H9 (cell line): ENCODE measurements at regions not wholly inside any gene's neighbourhood (a gene's known extent, or its start where the extent isn't known, plus 50 kb on each side); places are given as distances from the start of the nearest gene placed in this dataset.

Experiments used
- DNase-seq: peaks from one replicate; pipeline ENCODE4 v3.0.0-alpha.2; 2017
- H2AFZ ChIP-seq: one replicate; pipeline ENCODE4 v1.6.1; 2013; ENCODE audit warnings: mild to moderate bottlenecking, low read length, control low read depth, moderate library complexity
- H2AK5ac ChIP-seq: 2 replicates; pipeline ENCODE4 v1.6.1; 2013; ENCODE audit warnings: low read length, control low read depth, mixed read lengths; ENCODE audit not compliant: insufficient read length
- H2BK120ac ChIP-seq: one replicate; pipeline ENCODE4 v1.6.1; 2013; ENCODE audit warnings: low read depth, mild to moderate bottlenecking, low read length, control low read depth, inconsistent platforms; ENCODE audit not compliant: poor library complexity, severe bottlenecking
- H2BK12ac ChIP-seq: 2 replicates; pipeline ENCODE4 v1.6.1; 2013; ENCODE audit warnings: low read length, control low read depth, mixed read lengths, low read depth; ENCODE audit not compliant: insufficient read length
- H2BK15ac ChIP-seq: 2 replicates; pipeline ENCODE4 v1.6.1; 2013; ENCODE audit warnings: low read depth, low read length, control low read depth
- H2BK20ac ChIP-seq: one replicate; pipeline ENCODE4 v1.6.1; 2013; ENCODE audit warnings: low read depth, mild to moderate bottlenecking, low read length, control low read depth, inconsistent platforms; ENCODE audit not compliant: poor library complexity, severe bottlenecking
- H2BK5ac ChIP-seq: 2 replicates; pipeline ENCODE4 v1.6.1; 2013; ENCODE audit warnings: low read length, control low read depth, mixed read lengths; ENCODE audit not compliant: insufficient read length
- H3K14ac ChIP-seq: 2 replicates; pipeline ENCODE4 v1.6.1; 2013; ENCODE audit warnings: low read length, control low read depth; ENCODE audit not compliant: insufficient read depth
- H3K18ac ChIP-seq: 2 replicates; pipeline ENCODE4 v1.6.1; 2013; ENCODE audit warnings: low read depth, mild to moderate bottlenecking, mixed read lengths, low read length, control low read depth; ENCODE audit not compliant: insufficient read length
- H3K23ac ChIP-seq: 2 replicates; pipeline ENCODE4 v1.6.1; 2013; ENCODE audit warnings: low read length, control low read depth, mixed read lengths, low read depth; ENCODE audit not compliant: insufficient read length
- H3K23me2 ChIP-seq: 2 replicates; pipeline ENCODE4 v1.6.1; 2013; ENCODE audit warnings: low read depth, mild to moderate bottlenecking, mixed read lengths, low read length, control low read depth; ENCODE audit not compliant: insufficient read length, poor library complexity, severe bottlenecking
- H3K27ac ChIP-seq: 2 replicates; pipeline ENCODE4 v1.5.1; 2013; ENCODE audit warnings: low read length, control low read depth, mixed read lengths, low read depth; ENCODE audit not compliant: insufficient read length
- H3K27me3 ChIP-seq: 2 replicates; pipeline ENCODE4 v1.6.1; 2013; ENCODE audit warnings: low read length, control low read depth, inconsistent platforms; ENCODE audit not compliant: insufficient read depth
- H3K4ac ChIP-seq: 2 replicates; pipeline ENCODE4 v1.6.1; 2013; ENCODE audit warnings: low read depth, mild to moderate bottlenecking, control low read depth, inconsistent platforms, low read length, moderate library complexity
- H3K4me1 ChIP-seq: 2 replicates; pipeline ENCODE4 v1.6.1; 2013; ENCODE audit warnings: low read length, control low read depth, inconsistent platforms; ENCODE audit not compliant: insufficient read depth
- H3K4me2 ChIP-seq: 2 replicates; pipeline ENCODE4 v1.6.1; 2013; ENCODE audit warnings: low read length, control low read depth, mixed read lengths; ENCODE audit not compliant: insufficient read length, insufficient read depth
- H3K56ac ChIP-seq: 2 replicates; pipeline ENCODE4 v1.6.1; 2013; ENCODE audit warnings: low read depth, mild to moderate bottlenecking, mixed read lengths, low read length, control low read depth; ENCODE audit not compliant: insufficient read length
- H3K79me1 ChIP-seq: 2 replicates; pipeline ENCODE4 v1.6.1; 2013; ENCODE audit warnings: low read depth, mild to moderate bottlenecking, moderate library complexity, low read length, control low read depth, inconsistent platforms; ENCODE audit not compliant: insufficient read depth, poor library complexity, severe bottlenecking
- H3K79me2 ChIP-seq: 2 replicates; pipeline ENCODE4 v1.6.1; 2013; ENCODE audit warnings: low read length, control low read depth, inconsistent platforms; ENCODE audit not compliant: insufficient read depth
- H3K9ac ChIP-seq: 2 replicates; pipeline ENCODE4 v1.6.1; 2013; ENCODE audit warnings: low read length, control low read depth, mixed read lengths; ENCODE audit not compliant: insufficient read length; ENCODE audit errors: extremely low read depth
- H3K9me3 ChIP-seq: one replicate; pipeline ENCODE4 v1.6.1; 2013; ENCODE audit warnings: low read depth, low read length, inconsistent platforms; ENCODE audit not compliant: control insufficient read depth
- H3T11ph ChIP-seq: one replicate; pipeline ENCODE4 v1.6.1; 2013; ENCODE audit warnings: mild to moderate bottlenecking, low read length, control low read depth, inconsistent platforms
- H4K20me1 ChIP-seq: one replicate; pipeline ENCODE4 v1.6.1; 2013; ENCODE audit not compliant: control insufficient read depth, insufficient read length, insufficient read depth
- H4K5ac ChIP-seq: 2 replicates; pipeline ENCODE4 v1.6.1; 2013; ENCODE audit warnings: low read depth, mild to moderate bottlenecking, mixed read lengths, low read length, control low read depth; ENCODE audit not compliant: insufficient read length
- H4K8ac ChIP-seq: replicated peaks from 2 replicates; pipeline ENCODE4 v1.6.1; 2013; ENCODE audit warnings: low read length, control low read depth, mixed read lengths, low read depth; ENCODE audit not compliant: insufficient read length
- H4K91ac ChIP-seq: 2 replicates; pipeline ENCODE4 v1.6.1; 2013; ENCODE audit warnings: low read depth, mild to moderate bottlenecking, moderate library complexity, mixed read lengths, low read length, control low read depth; ENCODE audit not compliant: insufficient read length
- H3K27ac Mint-ChIP-seq, 3 experiments: 2 replicates in 2 of 3; 3 replicates in 1 of 3; pipeline ENCODE4 v1.8.0; 2020 to 2021; ENCODE audit warnings: mixed read lengths in 3 of 3, mild to moderate bottlenecking in 1 of 3, moderate library complexity in 1 of 3
- H3K27me3 Mint-ChIP-seq: 2 replicates; pipeline ENCODE4 v1.8.0; 2021; ENCODE audit warnings: low read depth, mild to moderate bottlenecking, moderate library complexity, mixed read lengths
- H3K36me3 Mint-ChIP-seq, 3 experiments: 2 replicates in 2 of 3; 3 replicates in 1 of 3; pipeline ENCODE4 v1.8.0; 2020 to 2021; ENCODE audit warnings: low read depth in 3 of 3, mixed read lengths in 3 of 3; ENCODE audit not compliant: insufficient read depth in 1 of 3
- H3K4me1 Mint-ChIP-seq, 2 experiments: 2 replicates each; pipeline ENCODE4 v1.8.0; 2020; ENCODE audit warnings: mixed read lengths in 2 of 2
- H3K4me3 Mint-ChIP-seq, 2 experiments: 2 replicates in 1 of 2; 3 replicates in 1 of 2; pipeline ENCODE4 v1.8.0; 2020 to 2021; ENCODE audit warnings: mild to moderate bottlenecking in 2 of 2, mixed read lengths in 2 of 2, moderate library complexity in 1 of 2
- H3K9me3 Mint-ChIP-seq, 2 experiments: 2 replicates in 1 of 2; 3 replicates in 1 of 2; pipeline ENCODE4 v1.8.0; 2020; ENCODE audit warnings: mild to moderate bottlenecking in 2 of 2, mixed read lengths in 2 of 2, moderate library complexity in 1 of 2
- CTCF ChIP-seq: fragments of 200-600 bp; sonication (generic); conservative IDR thresholded peaks from 3 replicates; pipeline ENCODE4 v1.8.0; 2021; ENCODE audit warnings: antibody characterized with exemption, mild to moderate bottlenecking
- whole genome bisulfite sequencing: extraction: QIAGEN DNeasy Blood & Tissue Kit; methylation state at CpG from one replicate; pipeline ENCODE4 v1.1.7; 2013; ENCODE audit warnings: missing lambda C conversion rate, low lambda C conversion rate, mixed read lengths; ENCODE audit not compliant: insufficient read length; ENCODE audit errors: extremely low coverage; 5-methylcytosine and 5-hydroxymethylcytosine counted together

- no peaks in the 10 kb centered on the region for H3K79me2 ChIP-seq
- H3K18ac ChIP-seq = no peak overlapping the region
- H2BK120ac ChIP-seq = no peak overlapping the region
- no peaks in the 10 kb centered on the region for H4K20me1 ChIP-seq
- no peak overlapping the region for H3K14ac ChIP-seq
- peak; percentile 58 for TF ChIP-seq CTCF
- H3K4ac ChIP-seq = no peak overlapping the region
- no peaks in the 10 kb centered on the region; the same call in 1 of the 2 replicates for H3K4me1 ChIP-seq
- no peak overlapping the region for H3K56ac ChIP-seq
- no peaks in the 10 kb centered on the region for H3K79me1 ChIP-seq
- H2AK5ac ChIP-seq = no peak overlapping the region
- H2BK20ac ChIP-seq = no peak overlapping the region
- WGBS = no CpG with 5 or more reads among the region's 22 CpGs
- H3K4me2 ChIP-seq = no peak overlapping the region
- H2BK12ac ChIP-seq = no peak overlapping the region
- H4K8ac ChIP-seq = no peak overlapping the region
- no peak overlapping the region for H3K9ac ChIP-seq
- H3K4me1 Mint-ChIP-seq = peaks cover 4 to 5% of the 10 kb centered on the region in 2 experiments; a peak in 3 of 4 replicates
- peak overlapping the region in 1 of 3 experiments; percentile 58; a peak in 2 of 7 replicates for H3K27ac Mint-ChIP-seq
- no peak overlapping the region for H3K27ac ChIP-seq
- no peak overlapping the region for H3T11ph ChIP-seq
- H3K9me3 ChIP-seq = peaks cover 5% of the 10 kb centered on the region
- H3K23ac ChIP-seq = no peak overlapping the region
- no peaks in the 10 kb centered on the region for H3K27me3 Mint-ChIP-seq
- no peak overlapping the region for H2BK15ac ChIP-seq
- no peaks in the 10 kb centered on the region for H3K27me3 ChIP-seq
- H3K23me2 ChIP-seq = no peaks in the 10 kb centered on the region
- no peak overlapping the region for H4K91ac ChIP-seq
- H4K5ac ChIP-seq = no peak overlapping the region
- peak; percentile 74 for DNase-seq
- peaks cover 11 to 21% of the 10 kb centered on the region in 2 experiments for H3K9me3 Mint-ChIP-seq
- H3K36me3 Mint-ChIP-seq = peaks cover 3 to 12% (median 10%) of the 10 kb centered on the region in 3 experiments
- H3K4me3 Mint-ChIP-seq = no peak overlapping the region
- no peak overlapping the region for H2AFZ ChIP-seq
- H2BK5ac ChIP-seq = no peak overlapping the region
These were observed 74.4 kb upstream of the ARL4D start for GRCh38 chr17:43324205-43324893.
